Right cardiac atrium (tissue), 5 donors: ENCODE measurements at regions not wholly inside any gene's neighbourhood (a gene's known extent, or its start where the extent isn't known, plus 50 kb on each side); places are given as distances from the start of the nearest gene placed in this dataset.
"Not testable (repeated sequence)": the region's sequence is repeated elsewhere in the genome, so short reads cannot be mapped to it uniquely, and the experiment has no call there.

Source experiments
- ATAC-seq, 2 donors: fragments of 200-7000 bp; cut with Tn5 transposase; one replicate each; pipeline versions ENCODE4 v1.8.0 to v1.9.1; 2020; ENCODE audit warnings: moderate library complexity in 2 of 2, mild to moderate bottlenecking in 1 of 2
- DNase-seq, 3 donors: peaks; one replicate each; pipeline ENCODE4 v3.0.0-alpha.2; 2020
- H3K27ac ChIP-seq: one replicate; pipeline ENCODE4 v1.5.1; 2013; ENCODE audit warnings: mild to moderate bottlenecking, low read length, control low read depth, moderate library complexity
- H3K27me3 ChIP-seq: one replicate; pipeline ENCODE4 v1.6.1; 2013; ENCODE audit not compliant: control insufficient read depth, insufficient read depth
- H3K4me1 ChIP-seq: one replicate; pipeline ENCODE4 v1.6.1; 2013; ENCODE audit warnings: low read length; ENCODE audit not compliant: control insufficient read depth, insufficient read depth
- H3K4me3 ChIP-seq: one replicate; pipeline ENCODE4 v1.5.1; 2013; ENCODE audit warnings: low read length, control low read depth
- H3K9me3 ChIP-seq: one replicate; pipeline ENCODE4 v1.6.1; 2013; ENCODE audit warnings: low read length; ENCODE audit not compliant: control insufficient read depth
- WGBS: extraction: QIAGEN DNeasy Blood & Tissue Kit; methylation state at CpG from one replicate; pipeline ENCODE4 v1.1.7; 2013; 5-methylcytosine and 5-hydroxymethylcytosine counted together
- intact Hi-C, 4 donors: fragments of 100-400 bp; cut with DNase I; formaldehyde crosslinking; loops; one replicate each; pipeline versions ENCODE4 v1.11.0 to v1.14.0; 2022 to 2023
- donor health status: healthy with polysubstance abuse.
- donor health status: DM: no; HTN: yes; CAD: no.
- donor health status: DM: no; HTN: no; CAD: no.
- donor health status: DM: no; HTN: yes; CAD: no; lungs with severe emphysema.
- donor health status: DM: yes; HTN: yes; CAD: no.

DNA sequence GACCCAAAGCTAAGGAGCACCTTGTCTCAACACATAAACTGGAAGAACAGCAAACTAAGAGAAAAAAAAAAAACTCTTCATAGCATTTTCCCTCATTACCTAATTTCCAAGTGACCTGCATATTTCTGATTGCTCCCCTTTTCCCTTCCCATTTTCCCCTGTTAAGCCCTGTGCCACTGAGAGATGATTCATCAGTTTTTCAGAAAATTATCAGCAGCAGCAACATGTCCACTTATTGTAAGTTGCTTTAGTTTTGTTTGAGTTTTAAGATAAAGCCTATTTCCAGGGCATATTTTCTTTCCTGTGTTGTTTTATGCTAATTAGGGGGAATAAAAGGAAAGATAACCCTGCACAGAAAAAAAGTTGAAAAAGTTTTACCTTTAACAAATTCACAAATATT lies 236.2 kb downstream of the LIPI start:
- H3K27ac ChIP-seq, intact Hi-C loops, ATAC-seq, H3K27me3 ChIP-seq, H3K4me3 ChIP-seq, H3K4me1 ChIP-seq, DNase-seq, H3K9me3 ChIP-seq: not testable (repeated sequence)

DNA sequence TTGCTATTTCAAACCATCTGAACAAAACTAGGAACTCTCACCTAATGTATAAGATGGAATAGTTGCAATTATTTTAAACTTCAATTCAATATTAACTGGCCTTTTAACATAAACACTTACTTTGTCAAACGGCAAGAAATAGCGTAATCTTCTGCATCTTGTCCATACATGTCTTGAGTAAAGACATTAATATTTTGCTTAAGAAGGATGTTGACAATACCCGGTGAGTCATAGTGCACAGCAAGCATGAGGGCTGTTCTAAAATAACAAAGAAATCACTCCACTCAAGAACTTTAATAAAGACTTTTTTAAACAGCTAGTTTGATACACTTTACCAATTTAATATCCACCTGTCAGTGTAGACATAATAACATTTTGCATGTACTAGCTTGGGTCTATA lies 240.9 kb downstream of the LIPI start:
- H3K9me3 ChIP-seq, H3K4me1 ChIP-seq, H3K27me3 ChIP-seq, DNase-seq, ATAC-seq, intact Hi-C loops, H3K4me3 ChIP-seq, H3K27ac ChIP-seq: not testable (repeated sequence)
- 70% methylated on average over 3 of the region's 3 CpGs for WGBS

DNA sequence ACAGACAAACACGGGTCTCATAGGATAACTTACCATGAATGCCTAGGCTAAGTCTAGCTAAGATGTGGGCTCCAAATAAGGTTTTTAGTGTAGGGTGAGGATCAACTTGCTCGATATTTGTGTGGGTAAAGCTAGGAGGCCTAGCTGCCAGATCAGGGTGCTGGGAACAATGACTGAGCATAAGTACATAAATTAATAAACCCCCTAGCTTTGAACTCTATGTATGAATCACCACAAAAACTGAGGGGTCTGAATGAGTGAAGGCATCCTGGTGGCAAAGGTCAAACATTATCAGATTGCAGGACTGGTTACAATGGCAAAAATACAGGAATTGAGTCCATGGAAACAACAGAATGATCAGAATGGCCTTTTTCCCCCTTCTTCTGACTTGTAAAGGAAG lies 241.8 kb downstream of the LIPI start:
- H3K4me1 ChIP-seq, H3K9me3 ChIP-seq, H3K4me3 ChIP-seq, H3K27ac ChIP-seq, DNase-seq, intact Hi-C loops, H3K27me3 ChIP-seq, ATAC-seq: not testable (repeated sequence)
- WGBS, result 74% methylated on average over 2 of the region's 2 CpGs

DNA sequence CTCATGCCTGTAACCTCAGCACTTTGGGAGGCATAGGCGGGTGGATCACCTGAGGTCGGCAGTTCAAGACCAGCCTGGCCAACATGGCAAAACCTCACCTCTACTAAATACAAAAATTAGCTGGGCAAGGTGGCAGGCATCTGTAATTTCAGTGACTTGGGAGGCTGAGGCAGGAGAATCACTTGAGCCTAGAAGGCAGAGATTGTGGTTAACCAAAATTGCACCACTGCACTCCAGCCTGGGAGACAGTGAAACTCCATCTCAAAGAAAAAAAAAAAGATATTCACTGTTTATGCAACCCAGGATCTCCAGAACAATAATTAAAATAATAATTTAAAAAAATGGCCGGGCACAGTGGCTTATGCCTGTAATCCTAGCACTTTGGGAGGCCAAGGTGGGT lies 247.5 kb downstream of the LIPI start:
- H3K4me3 ChIP-seq, DNase-seq, ATAC-seq, H3K27me3 ChIP-seq, H3K27ac ChIP-seq, H3K4me1 ChIP-seq, H3K9me3 ChIP-seq, intact Hi-C loops: not testable (repeated sequence)
- 87% methylated on average over 3 of the region's 3 CpGs for WGBS

DNA sequence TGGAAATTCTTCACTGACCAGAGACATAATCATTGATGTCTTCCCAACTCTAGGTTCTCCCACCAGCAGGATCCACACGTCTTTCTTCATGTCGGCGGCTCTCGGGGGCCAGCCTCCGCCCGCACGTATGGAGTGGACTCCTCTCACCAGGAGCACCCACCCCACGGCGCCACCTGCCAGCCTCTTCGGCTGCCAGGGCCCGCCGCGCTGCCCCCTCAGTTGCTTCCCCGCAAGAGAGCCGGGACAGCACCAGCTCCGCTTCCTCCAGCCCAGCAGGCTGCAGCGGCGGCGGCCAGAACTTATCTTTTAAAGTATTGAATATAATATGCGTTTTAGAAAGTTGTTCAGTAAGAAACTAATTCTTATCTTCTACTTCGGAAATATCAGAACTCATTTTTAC lies 273.5 kb downstream of the LIPI start:
- ATAC-seq, result peak in 1 of 2 donors; percentile 24
- WGBS, result 81% methylated on average over 21 of the region's 21 CpGs

DNA sequence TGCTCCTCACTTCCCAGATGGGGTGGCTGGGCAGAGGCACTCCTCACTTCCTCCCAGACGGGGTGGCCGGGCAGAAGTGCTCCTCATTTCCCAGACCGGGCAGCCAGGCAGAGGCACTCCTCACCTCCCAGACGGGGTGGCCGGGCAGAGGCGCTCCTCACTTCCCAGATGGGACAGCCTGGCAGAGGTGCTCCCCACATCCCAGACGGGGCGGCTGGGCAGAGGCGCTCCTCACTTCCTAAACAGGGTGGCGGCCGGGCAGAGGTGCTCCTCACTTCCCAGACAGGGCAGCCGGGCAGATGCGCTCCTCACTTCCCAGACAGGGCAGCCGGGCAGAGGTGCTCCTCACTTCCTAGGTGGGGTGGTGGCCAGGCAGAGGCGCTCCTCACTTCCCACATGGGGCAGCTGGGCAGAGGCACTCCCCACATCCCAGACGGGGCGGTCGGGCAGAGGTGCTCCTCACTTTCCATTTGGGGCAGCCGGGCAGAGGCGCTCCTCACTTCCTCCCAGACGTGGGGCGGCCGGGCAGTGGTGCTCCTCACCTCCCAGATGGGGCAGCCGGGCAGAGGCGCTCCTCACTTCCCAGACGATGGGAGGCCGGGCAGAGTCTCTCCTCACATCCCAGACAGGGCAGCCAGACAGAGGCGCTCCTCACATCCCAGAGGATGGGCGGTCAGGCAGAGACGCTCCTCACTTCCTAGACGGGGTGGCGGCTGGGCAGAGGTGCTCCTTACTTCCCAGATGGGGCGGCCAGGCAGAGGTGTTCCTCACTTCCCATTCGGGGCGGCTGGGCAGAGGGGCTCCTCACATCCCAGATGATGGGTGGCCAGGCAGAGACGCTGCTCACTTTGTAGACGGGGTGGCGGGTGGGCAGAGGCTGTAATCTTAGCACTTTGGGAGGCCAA lies 274.5 kb downstream of the LIPI start:
- H3K4me1 ChIP-seq, H3K4me3 ChIP-seq, H3K27ac ChIP-seq, ATAC-seq, H3K9me3 ChIP-seq, H3K27me3 ChIP-seq, intact Hi-C loops: not testable (repeated sequence)
- DNase-seq, result peak; percentile 11 to 52 (median 30)
- WGBS, result 96% methylated on average over 38 of the region's 38 CpGs

More for the DNA sequence above, 273.5 kb downstream of the LIPI start:
- intact Hi-C loops, result no loop called here
- H3K27me3 ChIP-seq, result no peaks in the 10 kb centered on the region
- H3K4me1 ChIP-seq, result no peaks in the 10 kb centered on the region
- peak in 2 of 3 donors; percentile 33 to 39 for DNase-seq
- H3K9me3 ChIP-seq, result no peaks in the 10 kb centered on the region
- no peak overlapping the region for H3K4me3 ChIP-seq
- no peak overlapping the region for H3K27ac ChIP-seq

DNA sequence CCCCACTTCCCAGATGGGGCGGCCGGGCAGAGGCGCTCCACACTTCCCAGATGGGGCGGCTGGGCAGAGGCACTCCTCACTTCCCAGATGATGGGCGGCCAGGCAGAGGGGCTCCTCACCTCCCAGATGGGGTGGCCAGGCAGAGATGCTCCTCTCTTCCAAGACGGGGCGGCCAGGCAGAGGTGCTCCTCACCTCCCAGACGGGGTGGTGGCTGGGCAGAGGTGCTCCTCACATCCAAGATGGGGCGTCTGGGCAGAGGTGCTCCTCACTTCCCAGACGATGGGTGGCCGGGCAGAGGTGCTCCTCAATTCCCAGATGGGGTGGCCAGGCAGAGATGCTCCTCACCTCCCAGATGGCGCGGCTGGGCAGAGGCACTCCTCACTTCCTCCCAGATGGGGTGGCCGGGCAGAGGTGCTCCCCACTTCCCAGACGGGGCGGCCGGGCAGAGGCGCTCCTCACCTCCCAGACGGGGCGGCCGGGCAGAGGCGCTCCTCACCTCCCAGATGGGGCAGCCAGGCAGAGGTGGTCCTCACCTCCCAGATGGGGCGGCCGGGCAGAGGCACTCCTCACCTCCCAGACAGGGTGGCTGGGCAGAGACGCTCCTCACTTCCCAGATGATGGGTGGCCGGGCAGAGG lies 275.2 kb downstream of the LIPI start:
- not testable (repeated sequence) for H3K4me1 ChIP-seq
- 97% methylated on average over 26 of the region's 26 CpGs for WGBS

DNA sequence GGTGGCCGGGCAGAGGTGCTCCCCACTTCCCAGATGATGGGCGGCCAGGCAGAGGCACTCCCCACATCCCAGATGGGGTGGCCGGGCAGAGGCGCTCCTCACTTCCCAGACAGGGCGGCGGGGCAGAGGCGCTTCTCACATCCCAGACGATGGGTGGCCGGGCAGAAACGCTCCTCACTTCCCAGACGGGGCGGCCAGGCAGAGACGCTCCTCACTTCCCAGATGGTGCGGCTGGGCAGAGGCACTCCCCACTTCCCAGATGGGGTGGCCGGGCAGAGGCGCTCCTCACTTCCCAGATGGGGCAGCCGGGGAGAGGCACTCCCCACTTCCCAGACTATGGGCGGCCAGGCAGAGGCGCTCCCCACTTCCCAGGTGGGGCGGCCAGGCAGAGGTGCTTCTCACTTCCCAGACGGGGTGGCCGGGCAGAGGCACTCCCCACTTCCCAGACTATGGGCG lies 275.8 kb downstream of the LIPI start:
- peak in 1 of 3 donors; percentile 36 for DNase-seq
- H3K27ac ChIP-seq, H3K9me3 ChIP-seq, H3K27me3 ChIP-seq, H3K4me3 ChIP-seq, H3K4me1 ChIP-seq, ATAC-seq, intact Hi-C loops: not testable (repeated sequence)
- WGBS, result 96% methylated on average over 23 of the region's 23 CpGs

More for the DNA sequence above, 275.2 kb downstream of the LIPI start:
- H3K9me3 ChIP-seq, H3K27ac ChIP-seq, H3K4me3 ChIP-seq, intact Hi-C loops, ATAC-seq, H3K27me3 ChIP-seq: not testable (repeated sequence)
- DNase-seq, result peak in 1 of 3 donors; percentile 32

DNA sequence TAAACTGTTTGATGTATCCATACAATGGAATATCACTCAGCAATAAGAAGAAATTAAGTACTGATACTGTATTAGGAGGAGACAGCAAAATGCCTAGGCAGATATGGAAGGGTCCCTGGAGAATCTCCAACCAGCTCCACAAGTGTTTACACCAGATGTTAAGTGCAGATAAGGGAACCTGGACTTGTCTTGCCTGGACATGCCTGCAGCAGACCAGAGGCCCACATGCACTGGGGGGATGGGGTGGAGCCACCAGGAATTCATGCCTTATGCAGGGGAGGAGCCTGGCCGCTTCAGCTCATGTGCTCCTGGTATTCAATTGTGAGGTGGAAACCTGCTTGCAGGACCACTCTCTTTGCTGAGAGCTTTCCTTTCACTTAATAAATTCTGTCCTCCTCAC lies 287.6 kb downstream of the LIPI start:
- DNase-seq, ATAC-seq, H3K27ac ChIP-seq, H3K4me1 ChIP-seq, H3K9me3 ChIP-seq, H3K27me3 ChIP-seq, intact Hi-C loops, H3K4me3 ChIP-seq: not testable (repeated sequence)
- 64% methylated on average over 1 of the region's 1 CpG for WGBS

DNA sequence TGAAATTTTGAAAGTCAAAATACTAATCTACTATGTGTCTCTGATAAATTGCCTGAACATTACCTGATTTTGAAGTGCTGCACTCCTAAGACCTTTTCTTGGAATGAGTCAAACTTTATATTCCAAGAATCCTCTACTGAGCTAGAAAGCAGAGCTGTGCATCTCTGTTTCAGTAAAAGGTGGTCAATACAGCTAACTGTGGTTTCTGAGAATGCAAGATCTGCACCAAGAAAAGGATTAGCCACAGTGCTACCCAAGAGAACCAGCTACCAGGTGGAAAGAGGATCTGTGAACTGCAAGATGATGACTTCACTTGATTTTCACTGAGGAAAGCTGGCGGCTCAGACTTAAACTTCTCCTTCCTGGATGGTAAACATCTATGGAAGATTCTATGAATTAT lies 289.3 kb downstream of the LIPI start:
- H3K4me3 ChIP-seq, H3K27me3 ChIP-seq, ATAC-seq, H3K27ac ChIP-seq, DNase-seq, intact Hi-C loops, H3K4me1 ChIP-seq, H3K9me3 ChIP-seq: not testable (repeated sequence)
- WGBS, result 66% methylated on average over 1 of the region's 1 CpG

DNA sequence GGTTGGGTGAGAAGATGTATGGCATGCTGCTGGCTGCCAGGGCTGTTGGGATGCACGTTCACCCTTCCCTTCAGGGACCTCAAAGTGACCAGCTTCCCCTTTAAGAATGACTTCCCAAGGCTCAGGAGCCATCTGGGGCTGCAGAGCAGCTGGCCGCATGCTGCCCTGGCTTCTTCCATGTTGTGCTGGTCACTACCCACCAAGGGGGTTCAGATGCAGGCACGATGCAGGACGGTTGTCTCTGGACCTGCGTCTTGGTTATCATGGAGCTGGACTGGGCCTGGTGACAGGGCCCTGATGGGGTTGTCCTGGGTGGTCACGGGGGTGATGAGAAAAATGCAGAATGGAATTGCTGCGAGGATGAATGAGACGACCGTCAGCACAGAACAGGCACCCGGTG lies 297.8 kb downstream of the POTED start:
- H3K4me1 ChIP-seq, H3K4me3 ChIP-seq, intact Hi-C loops, H3K9me3 ChIP-seq, H3K27me3 ChIP-seq, H3K27ac ChIP-seq, ATAC-seq, DNase-seq: not testable (repeated sequence)
- 65% methylated on average over 10 of the region's 10 CpGs for WGBS
